GM12874 (cell line): ENCODE measurements at regions not wholly inside any gene's neighbourhood (a gene's known extent, or its start where the extent isn't known, plus 50 kb on each side); places are given as distances from the start of the nearest gene placed in this dataset.

Experiments
- CTCF ChIP-seq: IDR thresholded peaks from 2 replicates; pipeline ENCODE4 v1.5.1; 2011; ENCODE audit warnings: low read depth, mild to moderate bottlenecking, control low read depth, low read length, moderate library complexity; ENCODE audit not compliant: insufficient read depth

DNA sequence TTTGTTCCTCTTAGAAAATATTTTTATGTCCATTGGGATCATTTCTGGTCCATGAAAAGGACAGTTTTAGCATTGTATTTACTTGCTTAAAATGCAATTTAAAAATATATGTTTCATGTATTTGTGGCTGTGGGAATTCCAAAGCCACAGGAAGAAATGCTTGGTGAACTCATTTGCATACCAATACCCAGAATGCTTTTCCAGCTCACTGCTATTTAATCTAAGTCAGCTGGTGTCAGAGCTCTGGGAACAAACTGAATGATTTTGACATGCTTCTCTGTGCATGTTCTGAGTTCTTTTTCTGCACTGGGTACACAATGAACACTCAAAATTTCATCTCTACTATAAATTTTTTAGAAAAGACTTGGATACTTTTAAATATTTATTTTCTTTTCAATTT lies 482.8 kb upstream of the ARRDC3 start:
- no peak for TF ChIP-seq CTCF

DNA sequence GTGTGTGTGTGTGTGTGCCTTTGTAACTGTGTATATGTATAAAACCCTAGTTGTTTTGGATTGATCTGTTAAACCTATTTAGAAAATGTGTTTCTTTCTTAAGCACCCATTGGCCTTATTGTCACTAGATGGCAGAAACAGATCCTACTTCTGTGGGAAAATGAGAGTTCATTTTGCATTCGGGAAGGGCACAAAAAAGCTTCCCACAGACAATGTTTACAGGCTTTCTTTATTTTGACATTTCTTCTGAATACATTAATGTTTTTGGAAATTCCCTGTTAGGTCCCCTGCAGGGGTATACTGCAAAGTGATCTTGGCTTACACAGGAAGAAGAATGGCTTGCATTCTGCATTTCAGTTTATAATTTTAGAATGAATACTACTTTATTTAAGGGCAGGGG lies 481.8 kb upstream of the ARRDC3 start:
- TF ChIP-seq CTCF, result no peak

- no peak for TF ChIP-seq CTCF
These were observed 468.6 kb upstream of the ARRDC3 start for GRCh38 chr5:91851670-91852069.

GRCh38 chr5:91850031-91850430 lies 466.9 kb upstream of the ARRDC3 start:
- TF ChIP-seq CTCF, result no peak

GRCh38 chr5:91849069-91849468 lies 466.0 kb upstream of the ARRDC3 start:
- no peak for TF ChIP-seq CTCF

DNA sequence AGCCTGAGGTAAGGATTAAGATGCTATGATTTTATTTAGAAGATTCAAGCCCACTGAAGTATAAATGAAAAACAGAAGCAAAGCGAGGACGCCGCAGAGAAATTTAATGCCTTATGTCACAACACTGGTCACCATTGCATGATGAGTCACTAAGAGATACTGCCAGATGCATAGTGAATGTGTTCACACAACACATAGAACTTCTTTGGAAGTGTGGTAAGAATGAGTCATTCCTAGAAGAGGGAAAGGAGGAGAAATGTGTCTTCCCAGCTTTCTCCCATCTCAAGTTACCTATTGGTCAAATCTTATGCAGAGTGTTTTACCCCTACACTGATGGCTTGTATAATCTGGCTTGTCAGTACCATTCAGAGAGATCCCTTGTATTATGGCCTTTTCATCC lies 465.3 kb upstream of the ARRDC3 start:
- no peak for TF ChIP-seq CTCF

GRCh38 chr5:91841423-91841822 lies 458.3 kb upstream of the ARRDC3 start:
- TF ChIP-seq CTCF, result no peak

GRCh38 chr5:91840412-91840811 lies 457.3 kb upstream of the ARRDC3 start:
- TF ChIP-seq CTCF, result no peak
